ENCODE measurements at regions not wholly inside any gene's neighbourhood (a gene's known extent, or its start where the extent isn't known, plus 50 kb on each side); places are given as distances from the start of the nearest gene placed in this dataset.

DNA sequence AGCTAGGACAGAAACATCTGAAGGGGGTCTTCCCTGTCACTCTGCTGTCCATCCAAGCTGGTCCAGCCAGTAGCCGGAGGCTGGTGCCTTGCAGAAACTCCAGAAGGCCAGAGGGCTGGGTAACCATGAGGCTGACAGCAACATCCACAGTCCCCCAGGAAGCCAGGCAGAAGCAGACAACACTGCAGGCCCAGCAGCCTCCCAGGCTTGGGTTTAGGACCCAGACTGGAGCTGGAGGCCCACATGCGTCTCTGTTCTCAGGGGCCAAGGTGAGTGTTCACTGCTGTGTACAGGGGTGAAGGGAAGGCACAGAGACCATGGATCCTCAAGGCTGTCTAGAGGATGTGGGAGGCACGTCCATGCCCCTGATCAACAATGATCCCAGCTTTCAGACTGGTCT, 136.4 kb upstream of the PRMT8 start:
- TF ChIP-seq POLR2A (IDR thresholded peaks at IDR 0.05; ENCODE audit: low read length) (no peak), GATA1 (IDR thresholded peaks at IDR 0.05; ENCODE audit: low read depth, low read length) (no peak)

Data from erythroblast (primary cell).